Spleen (tissue), 7 donors: ENCODE measurements at regions not wholly inside any gene's neighbourhood (a gene's known extent, or its start where the extent isn't known, plus 50 kb on each side); places are given as distances from the start of the nearest gene placed in this dataset.

Experiments used
- POLR2A ChIP-seq, 3 donors: fragments of 450-650 bp; IDR thresholded peaks; one replicate each; pipeline ENCODE4 v1.5.1; 2017; ENCODE audit warnings: antibody characterized with exemption in 3 of 3, mild to moderate bottlenecking in 1 of 3
- POLR2AphosphoS5 ChIP-seq, 3 donors: sonication (generic); formaldehyde crosslinking; IDR thresholded peaks; one replicate each; pipeline ENCODE4 v1.5.1; 2017; ENCODE audit warnings: antibody characterized with exemption in 3 of 3
- TF ChIP-seq, protein P1 (sequence below), 11 experiments: fragments of 200-600 bp in 7 of 11; fragments of 450-650 bp in 4 of 11; sonication (generic) in 4 of 11; IDR thresholded peaks in 8 of 11; conservative IDR thresholded peaks in 3 of 11; 1 replicate in 7 of 11; 2 replicates in 4 of 11; pipeline versions ENCODE4 v1.4.0 to v1.8.0; 2016 to 2021; ENCODE audit warnings: antibody characterized with exemption in 11 of 11, inconsistent platforms in 4 of 11, mild to moderate bottlenecking in 1 of 11
- donor health status: DM: no; HTN: no; CAD: no; lungs with moderate emphysema.
- donor health status: DM: no; HTN: no; CAD: no.
- donor health status: DM: no; HTN: no; CAD: no.

DNA sequence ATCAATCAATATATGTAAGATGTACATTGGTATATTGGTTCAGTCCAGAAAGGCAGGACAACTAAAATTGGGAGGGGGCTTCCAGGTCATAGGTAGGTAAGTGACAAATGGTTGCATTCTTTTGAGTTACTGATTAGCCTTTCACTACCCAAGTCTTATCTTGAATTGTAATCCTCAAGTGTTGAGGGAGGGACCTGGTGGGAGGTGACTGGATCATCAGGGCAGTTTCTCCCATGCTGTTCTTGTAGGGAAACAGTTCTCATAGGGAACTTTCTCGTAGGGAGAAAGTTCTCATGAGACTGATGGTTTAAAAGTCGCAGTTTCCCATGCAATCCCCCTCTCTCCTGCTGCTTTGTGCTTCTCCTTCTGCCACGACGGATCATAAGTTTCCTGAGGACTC is 809.2 kb downstream of the KCNT2 start:
- TF ChIP-seq, protein P1, sequence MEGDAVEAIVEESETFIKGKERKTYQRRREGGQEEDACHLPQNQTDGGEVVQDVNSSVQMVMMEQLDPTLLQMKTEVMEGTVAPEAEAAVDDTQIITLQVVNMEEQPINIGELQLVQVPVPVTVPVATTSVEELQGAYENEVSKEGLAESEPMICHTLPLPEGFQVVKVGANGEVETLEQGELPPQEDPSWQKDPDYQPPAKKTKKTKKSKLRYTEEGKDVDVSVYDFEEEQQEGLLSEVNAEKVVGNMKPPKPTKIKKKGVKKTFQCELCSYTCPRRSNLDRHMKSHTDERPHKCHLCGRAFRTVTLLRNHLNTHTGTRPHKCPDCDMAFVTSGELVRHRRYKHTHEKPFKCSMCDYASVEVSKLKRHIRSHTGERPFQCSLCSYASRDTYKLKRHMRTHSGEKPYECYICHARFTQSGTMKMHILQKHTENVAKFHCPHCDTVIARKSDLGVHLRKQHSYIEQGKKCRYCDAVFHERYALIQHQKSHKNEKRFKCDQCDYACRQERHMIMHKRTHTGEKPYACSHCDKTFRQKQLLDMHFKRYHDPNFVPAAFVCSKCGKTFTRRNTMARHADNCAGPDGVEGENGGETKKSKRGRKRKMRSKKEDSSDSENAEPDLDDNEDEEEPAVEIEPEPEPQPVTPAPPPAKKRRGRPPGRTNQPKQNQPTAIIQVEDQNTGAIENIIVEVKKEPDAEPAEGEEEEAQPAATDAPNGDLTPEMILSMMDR (IDR thresholded peaks at IDR 0.05 in 8 of 11, conservative IDR thresholded peaks at IDR 0.05 in 3 of 11): no peak
- no peak for TF ChIP-seq POLR2AphosphoS5 (IDR thresholded peaks at IDR 0.05)
- no peak for TF ChIP-seq POLR2A (IDR thresholded peaks at IDR 0.05)
